Sigmoid colon (tissue), 6 donors: ENCODE measurements at regions not wholly inside any gene's neighbourhood (a gene's known extent, or its start where the extent isn't known, plus 50 kb on each side); places are given as distances from the start of the nearest gene placed in this dataset.
A peak's percentile ranks its signal among the peaks of the same experiment; 100 is the strongest.
"Not testable (repeated sequence)": the region's sequence is repeated elsewhere in the genome, so short reads cannot be mapped to it uniquely, and the experiment has no call there.

Experiments
- DNase-seq: peaks from one replicate; pipeline ENCODE4 v3.0.0-alpha.2; 2019
- H3K27ac ChIP-seq, 4 donors: fragments of 200-600 bp; sonication (generic); one replicate each; pipeline ENCODE4 v1.5.1; 2016 to 2019; ENCODE audit warnings: mild to moderate bottlenecking in 1 of 4
- H3K27me3 ChIP-seq, 3 donors: fragments of 200-600 bp; sonication (generic); one replicate each; pipeline ENCODE4 v1.5.1; 2019; ENCODE audit warnings: mild to moderate bottlenecking in 1 of 3
- H3K36me3 ChIP-seq, 4 donors: fragments of 200-600 bp; sonication (generic); one replicate each; pipeline ENCODE4 v1.5.1; 2016 to 2019
- H3K4me1 ChIP-seq, 4 donors: fragments of 200-600 bp; sonication (generic); one replicate each; pipeline ENCODE4 v1.5.1; 2017 to 2019
- H3K4me3 ChIP-seq, 4 donors: fragments of 200-600 bp; sonication (generic); one replicate each; pipeline ENCODE4 v1.5.1; 2017 to 2019; ENCODE audit warnings: mild to moderate bottlenecking in 2 of 4, moderate library complexity in 1 of 4
- H3K9me3 ChIP-seq, 4 donors: fragments of 200-600 bp in 3 of 4; sonication (generic) in 3 of 4; one replicate each; pipeline versions ENCODE4 v1.5.1 to v1.6.1; 2013 to 2019
- CTCF ChIP-seq, 4 experiments: fragments of 450-650 bp in 3 of 4; fragments of 200-600 bp in 1 of 4; IDR thresholded peaks; one replicate each; pipeline ENCODE4 v1.5.1; 2016 to 2019; ENCODE audit warnings: antibody characterized with exemption in 4 of 4, mild to moderate bottlenecking in 3 of 4, moderate library complexity in 2 of 4
- EP300 ChIP-seq, 4 donors: sonication (generic); formaldehyde crosslinking; IDR thresholded peaks; one replicate each; pipeline ENCODE4 v1.6.1; 2017; ENCODE audit warnings: antibody characterized with exemption in 4 of 4
- POLR2A ChIP-seq, 2 donors: fragments of 450-650 bp; IDR thresholded peaks; one replicate each; pipeline ENCODE4 v1.6.1; 2016; ENCODE audit warnings: antibody characterized with exemption in 2 of 2, mild to moderate bottlenecking in 2 of 2, moderate library complexity in 2 of 2
- POLR2AphosphoS5 ChIP-seq, 4 donors: sonication (generic); formaldehyde crosslinking; IDR thresholded peaks; one replicate each; pipeline ENCODE4 v1.6.1; 2017; ENCODE audit warnings: antibody characterized with exemption in 4 of 4
- WGBS, 2 donors: extraction: QIAGEN DNeasy Blood & Tissue Kit; methylation state at CpG; one replicate each; pipeline ENCODE4 v1.1.7; 2013; 5-methylcytosine and 5-hydroxymethylcytosine counted together
- intact Hi-C: fragments of 100-400 bp; cut with DNase I; formaldehyde crosslinking; loops from one replicate; pipeline ENCODE4 v1.15.1; 2023
- donor health status: healthy with polysubstance abuse.
- donor health status: healthy.

GRCh38 chr18:34322365-34323289 is 97.9 kb upstream of the NOL4 start:
- Histone ChIP-seq H3K27me3 (no peaks in the 10 kb centered on the region), H3K9me3 (no peaks in the 10 kb centered on the region), H3K4me3 (no peak overlapping the region), H3K27ac (no peak overlapping the region), H3K36me3 (no peaks in the 10 kb centered on the region), H3K4me1 (no peaks in the 10 kb centered on the region)
- WGBS, 2 donors: 14 to 20% methylated on average over 16 of the region's 16 CpGs
- intact Hi-C loops: loop anchor here (10.0 kb wide), 1 partner anchor 198 kb away; no protein-coding TSS in a partner anchor
- peak in 3 of 4 experiments; percentile 32 to 52 (median 44) for TF ChIP-seq CTCF (IDR thresholded peaks at IDR 0.05)
- TF ChIP-seq POLR2A (IDR thresholded peaks at IDR 0.05): no peak
- DNase-seq: no peak

GRCh38 chr18:34329840-34330239 is 105.1 kb upstream of the NOL4 start:
- Histone ChIP-seq H3K27me3 (no peaks in the 10 kb centered on the region), H3K36me3 (no peaks in the 10 kb centered on the region), H3K4me1 (no peaks in the 10 kb centered on the region), H3K9me3 (no peaks in the 10 kb centered on the region), H3K4me3 (no peak overlapping the region), H3K27ac (no peak overlapping the region)
- no peak for TF ChIP-seq EP300 (IDR thresholded peaks at IDR 0.05)
- TF ChIP-seq CTCF (IDR thresholded peaks at IDR 0.05): no peak
- intact Hi-C loops: loop anchor here (10.0 kb wide), 1 partner anchor 205 kb away; no protein-coding TSS in a partner anchor
- DNase-seq: no peak
- WGBS, 2 donors: 23 to 66% methylated on average over 1 of the region's 1 CpG

- no peak for TF ChIP-seq CTCF (IDR thresholded peaks at IDR 0.05)
- TF ChIP-seq POLR2A (IDR thresholded peaks at IDR 0.05): no peak
- no peak for TF ChIP-seq EP300 (IDR thresholded peaks at IDR 0.05)
- TF ChIP-seq POLR2AphosphoS5 (IDR thresholded peaks at IDR 0.05): no peak
- H3K36me3 ChIP-seq: no peaks in the 10 kb centered on the region
- no peak overlapping the region for H3K27ac ChIP-seq
- H3K4me1 ChIP-seq: no peaks in the 10 kb centered on the region
- H3K9me3 ChIP-seq: no peaks in the 10 kb centered on the region
- no peak for DNase-seq
- intact Hi-C loops: no loop called here
- 15 to 53% methylated on average over 3 of the region's 3 CpGs for WGBS, 2 donors
- H3K4me3 ChIP-seq: no peak overlapping the region
- no peaks in the 10 kb centered on the region for H3K27me3 ChIP-seq
Measured at GRCh38 chr18:34330308-34330707, 105.6 kb upstream of the NOL4 start.

- DNase-seq, H3K27ac ChIP-seq, H3K27me3 ChIP-seq, intact Hi-C loops, H3K36me3 ChIP-seq, H3K9me3 ChIP-seq, H3K4me3 ChIP-seq, H3K4me1 ChIP-seq: not testable (repeated sequence)
- WGBS, 2 donors: 22 to 84% methylated on average over 12 of the region's 12 CpGs
Measured at GRCh38 chr18:34330907-34331306, 106.2 kb upstream of the NOL4 start.

- DNase-seq, intact Hi-C loops: not testable (repeated sequence)
Measured at GRCh38 chr18:34331343-34331742, 106.6 kb upstream of the NOL4 start.

GRCh38 chr18:34339155-34339554 is 114.4 kb upstream of the NOL4 start:
- H3K9me3 ChIP-seq: no peaks in the 10 kb centered on the region
- no peak for TF ChIP-seq CTCF (IDR thresholded peaks at IDR 0.05)
- no peak for TF ChIP-seq POLR2AphosphoS5 (IDR thresholded peaks at IDR 0.05)
- TF ChIP-seq EP300 (IDR thresholded peaks at IDR 0.05): no peak
- TF ChIP-seq POLR2A (IDR thresholded peaks at IDR 0.05): no peak
- intact Hi-C loops: no loop called here
- no peaks in the 10 kb centered on the region for H3K36me3 ChIP-seq
- 80 to 92% methylated on average over 1 of the region's 1 CpG for WGBS, 2 donors
- no peaks in the 10 kb centered on the region for H3K27me3 ChIP-seq
- H3K4me1 ChIP-seq: no peaks in the 10 kb centered on the region
- DNase-seq: no peak
- no peak overlapping the region for H3K27ac ChIP-seq
- H3K4me3 ChIP-seq: no peak overlapping the region

More at GRCh38 chr18:34331343-34331742, 106.6 kb upstream of the NOL4 start:
- H3K4me1 ChIP-seq, H3K4me3 ChIP-seq, H3K36me3 ChIP-seq, H3K9me3 ChIP-seq, H3K27me3 ChIP-seq, H3K27ac ChIP-seq: not testable (repeated sequence)
- WGBS, 2 donors: 13 to 65% methylated on average over 15 of the region's 15 CpGs
